Esophagus muscularis mucosa (tissue), 3 donors: ENCODE measurements at regions not wholly inside any gene's neighbourhood (a gene's known extent, or its start where the extent isn't known, plus 50 kb on each side); places are given as distances from the start of the nearest gene placed in this dataset.

Source experiments
- POLR2A ChIP-seq: fragments of 450-650 bp; IDR thresholded peaks from one replicate; pipeline ENCODE4 v1.6.1; 2017; ENCODE audit warnings: antibody characterized with exemption, moderate library complexity, mild to moderate bottlenecking, low read depth
- POLR2AphosphoS5 ChIP-seq, 2 donors: sonication (generic); formaldehyde crosslinking; IDR thresholded peaks; one replicate each; pipeline ENCODE4 v1.6.1; 2017; ENCODE audit warnings: antibody characterized with exemption in 2 of 2
- TF ChIP-seq, protein P1 (sequence below), 3 experiments: fragments of 200-600 bp in 2 of 3; fragments of 450-650 bp in 1 of 3; sonication (generic) in 2 of 3; IDR thresholded peaks; one replicate each; pipeline ENCODE4 v1.5.1; 2017 to 2019; ENCODE audit warnings: antibody characterized with exemption in 3 of 3, mild to moderate bottlenecking in 2 of 3, moderate library complexity in 1 of 3

DNA sequence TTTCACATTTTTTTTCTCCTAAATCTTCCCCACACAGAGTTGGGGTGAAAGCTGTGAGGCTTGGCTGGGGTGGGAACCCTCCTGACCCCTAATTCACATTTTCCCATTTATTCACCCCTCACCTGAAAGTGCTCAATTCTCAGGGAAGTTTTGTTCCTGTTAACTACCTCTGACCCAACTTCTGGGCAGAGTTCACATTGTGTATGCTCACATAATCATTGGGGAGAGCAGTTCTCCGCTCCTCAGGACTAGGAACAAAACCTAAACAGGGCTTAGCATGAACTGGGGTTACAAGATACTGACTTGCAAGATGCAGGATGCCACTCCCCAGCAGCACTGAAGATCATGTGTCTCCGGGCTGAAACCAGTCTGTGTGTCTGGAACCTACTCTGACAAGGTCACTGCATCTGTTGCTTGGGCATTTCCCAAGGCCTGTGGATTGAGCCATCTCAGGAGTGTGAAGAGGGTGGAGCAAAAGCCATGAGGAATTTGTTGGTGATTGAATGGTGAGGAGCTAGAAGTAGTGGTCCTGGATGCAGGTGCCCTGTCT lies 258.1 kb upstream of the IGFBP3 start:
- TF ChIP-seq, protein P1, sequence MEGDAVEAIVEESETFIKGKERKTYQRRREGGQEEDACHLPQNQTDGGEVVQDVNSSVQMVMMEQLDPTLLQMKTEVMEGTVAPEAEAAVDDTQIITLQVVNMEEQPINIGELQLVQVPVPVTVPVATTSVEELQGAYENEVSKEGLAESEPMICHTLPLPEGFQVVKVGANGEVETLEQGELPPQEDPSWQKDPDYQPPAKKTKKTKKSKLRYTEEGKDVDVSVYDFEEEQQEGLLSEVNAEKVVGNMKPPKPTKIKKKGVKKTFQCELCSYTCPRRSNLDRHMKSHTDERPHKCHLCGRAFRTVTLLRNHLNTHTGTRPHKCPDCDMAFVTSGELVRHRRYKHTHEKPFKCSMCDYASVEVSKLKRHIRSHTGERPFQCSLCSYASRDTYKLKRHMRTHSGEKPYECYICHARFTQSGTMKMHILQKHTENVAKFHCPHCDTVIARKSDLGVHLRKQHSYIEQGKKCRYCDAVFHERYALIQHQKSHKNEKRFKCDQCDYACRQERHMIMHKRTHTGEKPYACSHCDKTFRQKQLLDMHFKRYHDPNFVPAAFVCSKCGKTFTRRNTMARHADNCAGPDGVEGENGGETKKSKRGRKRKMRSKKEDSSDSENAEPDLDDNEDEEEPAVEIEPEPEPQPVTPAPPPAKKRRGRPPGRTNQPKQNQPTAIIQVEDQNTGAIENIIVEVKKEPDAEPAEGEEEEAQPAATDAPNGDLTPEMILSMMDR (IDR thresholded peaks at IDR 0.05), result no peak
- TF ChIP-seq POLR2AphosphoS5 (IDR thresholded peaks at IDR 0.05) (no peak), POLR2A (no peak)
